Mesenchymal stem cell (in vitro differentiated cells and primary cell): ENCODE measurements at regions not wholly inside any gene's neighbourhood (a gene's known extent, or its start where the extent isn't known, plus 50 kb on each side); places are given as distances from the start of the nearest gene placed in this dataset.
"Not testable (repeated sequence)": the region's sequence is repeated elsewhere in the genome, so short reads cannot be mapped to it uniquely, and the experiment has no call there.

Experiments used
- DNase-seq: peaks from one replicate; pipeline ENCODE4 v3.0.0-alpha.2; 2013
- H2AFZ ChIP-seq: one replicate; pipeline ENCODE4 v1.6.1; 2013; ENCODE audit warnings: low read depth, mild to moderate bottlenecking, control low read depth, inconsistent platforms, low read length, moderate library complexity
- H2AK5ac ChIP-seq: 2 replicates; pipeline ENCODE4 v1.6.1; 2013; ENCODE audit warnings: low read length, moderate library complexity, mild to moderate bottlenecking, inconsistent platforms; ENCODE audit not compliant: severe bottlenecking
- H2BK120ac ChIP-seq: one replicate; pipeline ENCODE4 v1.6.1; 2013; ENCODE audit warnings: low read depth, mild to moderate bottlenecking, inconsistent platforms, low read length, moderate library complexity
- H2BK12ac ChIP-seq, 2 experiments: one replicate each; pipeline ENCODE4 v1.6.1; 2013; ENCODE audit warnings: inconsistent platforms in 2 of 2, low read length in 2 of 2, mild to moderate bottlenecking in 2 of 2, moderate library complexity in 2 of 2, control low read depth in 1 of 2
- H2BK15ac ChIP-seq: one replicate; pipeline ENCODE4 v1.6.1; 2013; ENCODE audit warnings: mild to moderate bottlenecking, low read depth, inconsistent platforms; ENCODE audit not compliant: poor library complexity, severe bottlenecking
- H2BK5ac ChIP-seq: 2 replicates; pipeline ENCODE4 v1.6.1; 2013; ENCODE audit warnings: low read depth, mild to moderate bottlenecking, low read length, control low read depth, inconsistent platforms; ENCODE audit not compliant: poor library complexity, severe bottlenecking
- H3K14ac ChIP-seq, 2 experiments: one replicate each; pipeline ENCODE4 v1.6.1; 2013; ENCODE audit warnings: inconsistent platforms in 2 of 2, low read length in 2 of 2, control low read depth in 1 of 2, mild to moderate bottlenecking in 1 of 2, moderate library complexity in 1 of 2
- H3K18ac ChIP-seq, 2 experiments: one replicate each; pipeline ENCODE4 v1.6.1; 2013; ENCODE audit warnings: inconsistent platforms in 2 of 2, low read length in 2 of 2, control low read depth in 1 of 2, low read depth in 1 of 2, mild to moderate bottlenecking in 1 of 2
- H3K23ac ChIP-seq, 2 experiments: one replicate each; pipeline ENCODE4 v1.6.1; 2013; ENCODE audit warnings: inconsistent platforms in 2 of 2, low read length in 2 of 2, mild to moderate bottlenecking in 2 of 2, moderate library complexity in 2 of 2, control low read depth in 1 of 2
- H3K27ac ChIP-seq: 2 replicates; pipeline ENCODE4 v1.5.1; 2013; ENCODE audit warnings: mild to moderate bottlenecking, moderate library complexity, low read length, control low read depth, inconsistent platforms; ENCODE audit not compliant: poor library complexity, severe bottlenecking
- H3K27me3 ChIP-seq, 2 experiments: 2 replicates each; pipeline versions ENCODE4 v1.6.1 to v1.7.0; 2013; ENCODE audit warnings: low read length in 2 of 2, mild to moderate bottlenecking in 2 of 2, moderate library complexity in 2 of 2, control low read depth in 1 of 2, inconsistent platforms in 1 of 2; ENCODE audit not compliant: control insufficient read depth in 1 of 2, insufficient read depth in 1 of 2
- H3K36me3 ChIP-seq, 2 experiments: 2 replicates each; pipeline versions ENCODE4 v1.6.1 to v1.7.0; 2013; ENCODE audit warnings: low read length in 2 of 2, control low read depth in 1 of 2, inconsistent platforms in 1 of 2, low read depth in 1 of 2, mild to moderate bottlenecking in 1 of 2; ENCODE audit not compliant: insufficient read depth in 2 of 2, control insufficient read depth in 1 of 2
- H3K4ac ChIP-seq, 2 experiments: one replicate each; pipeline ENCODE4 v1.6.1; 2013; ENCODE audit warnings: inconsistent platforms in 2 of 2, low read length in 2 of 2, mild to moderate bottlenecking in 2 of 2, moderate library complexity in 2 of 2, control low read depth in 1 of 2, low read depth in 1 of 2
- H3K4me1 ChIP-seq: 2 replicates; pipeline ENCODE4 v1.6.1; 2013; ENCODE audit warnings: low read depth, low read length, control low read depth; ENCODE audit not compliant: control insufficient read depth, insufficient read depth
- H3K4me2 ChIP-seq: 2 replicates; pipeline ENCODE4 v1.6.1; 2013; ENCODE audit warnings: low read length, mild to moderate bottlenecking, inconsistent platforms; ENCODE audit not compliant: poor library complexity, severe bottlenecking
- H3K4me3 ChIP-seq, 2 experiments: 2 replicates each; pipeline versions ENCODE4 v1.5.1 to v1.7.0; 2013; ENCODE audit warnings: low read length in 2 of 2, mild to moderate bottlenecking in 2 of 2, control low read depth in 1 of 2, low read depth in 1 of 2; ENCODE audit not compliant: insufficient read depth in 1 of 2
- H3K79me1 ChIP-seq: replicated peaks from 2 replicates; pipeline ENCODE4 v1.6.1; 2013; ENCODE audit warnings: mild to moderate bottlenecking, control low read depth, low read length, inconsistent platforms; ENCODE audit not compliant: poor library complexity, severe bottlenecking
- H3K9ac ChIP-seq: 2 replicates; pipeline ENCODE4 v1.7.0; 2013; ENCODE audit warnings: mild to moderate bottlenecking, low read length, moderate library complexity
- H3K9me3 ChIP-seq: 2 replicates; pipeline ENCODE4 v1.7.0; 2013; ENCODE audit warnings: mild to moderate bottlenecking, low read length; ENCODE audit not compliant: control insufficient read depth
- H4K8ac ChIP-seq: one replicate; pipeline ENCODE4 v1.6.1; 2013; ENCODE audit warnings: inconsistent platforms, mild to moderate bottlenecking, low read length, moderate library complexity
- H4K91ac ChIP-seq: one replicate; pipeline ENCODE4 v1.6.1; 2013; ENCODE audit warnings: mild to moderate bottlenecking, low read length, inconsistent platforms
- WGBS: methylation state at CpG from one replicate; pipeline ENCODE4 v1.1.7; 2013; ENCODE audit warnings: mixed read lengths; 5-methylcytosine and 5-hydroxymethylcytosine counted together

DNA sequence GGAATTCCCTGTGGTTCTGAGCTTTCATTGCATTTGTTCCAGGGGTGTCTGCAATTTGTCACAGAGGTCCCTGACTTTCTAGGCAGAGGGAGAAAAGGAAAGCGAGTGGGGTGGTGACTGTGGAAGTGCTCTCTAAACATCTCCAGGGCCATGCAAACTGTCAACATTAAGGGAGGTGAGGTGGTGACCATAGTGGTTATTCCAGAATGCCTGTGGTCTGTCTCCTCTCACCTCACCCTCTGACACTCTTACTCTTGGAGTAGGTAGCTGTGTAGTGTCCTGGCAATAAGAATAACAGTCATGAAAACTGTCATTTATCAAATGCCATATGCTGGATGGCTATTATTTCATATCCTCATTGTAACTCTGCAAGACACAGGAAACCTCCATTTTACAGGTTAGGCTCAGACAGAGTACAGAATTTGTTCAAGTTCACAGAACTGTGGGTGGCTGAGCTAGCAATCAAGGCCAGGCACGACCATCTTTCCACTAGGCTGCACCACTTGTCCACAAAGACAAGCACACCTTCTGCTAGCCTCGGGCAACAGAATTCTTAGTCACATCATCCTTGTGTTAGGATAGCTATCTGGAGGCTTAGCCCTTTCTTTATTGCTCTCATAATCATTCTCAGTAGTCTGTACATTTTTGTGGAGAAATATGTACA lies 179.4 kb downstream of the CD47 start:
- H2BK5ac ChIP-seq, result no peak overlapping the region
- H2BK12ac ChIP-seq, result no peak overlapping the region
- H3K4me1 ChIP-seq, result no peaks in the 10 kb centered on the region
- no peak overlapping the region for H2AK5ac ChIP-seq
- H3K9me3 ChIP-seq, result no peaks in the 10 kb centered on the region
- no peak overlapping the region for H3K23ac ChIP-seq
- H3K14ac ChIP-seq, result no peak overlapping the region
- no peak overlapping the region for H3K18ac ChIP-seq
- no peak overlapping the region for H2BK120ac ChIP-seq
- WGBS, result 50% methylated on average over 1 of the region's 3 CpGs
- H2AFZ ChIP-seq, result no peak overlapping the region
- H3K4me2 ChIP-seq, result no peak overlapping the region
- H4K8ac ChIP-seq, result no peak overlapping the region
- no peak overlapping the region for H2BK15ac ChIP-seq
- no peaks in the 10 kb centered on the region for H3K79me1 ChIP-seq
- H3K9ac ChIP-seq, result no peak overlapping the region
- H3K27ac ChIP-seq, result no peak overlapping the region
- H3K4ac ChIP-seq, result no peak overlapping the region
- H3K4me3 ChIP-seq, result no peak overlapping the region
- no peaks in the 10 kb centered on the region for H3K36me3 ChIP-seq
- DNase-seq, result no peak
- no peaks in the 10 kb centered on the region for H3K27me3 ChIP-seq
- no peak overlapping the region for H4K91ac ChIP-seq

DNA sequence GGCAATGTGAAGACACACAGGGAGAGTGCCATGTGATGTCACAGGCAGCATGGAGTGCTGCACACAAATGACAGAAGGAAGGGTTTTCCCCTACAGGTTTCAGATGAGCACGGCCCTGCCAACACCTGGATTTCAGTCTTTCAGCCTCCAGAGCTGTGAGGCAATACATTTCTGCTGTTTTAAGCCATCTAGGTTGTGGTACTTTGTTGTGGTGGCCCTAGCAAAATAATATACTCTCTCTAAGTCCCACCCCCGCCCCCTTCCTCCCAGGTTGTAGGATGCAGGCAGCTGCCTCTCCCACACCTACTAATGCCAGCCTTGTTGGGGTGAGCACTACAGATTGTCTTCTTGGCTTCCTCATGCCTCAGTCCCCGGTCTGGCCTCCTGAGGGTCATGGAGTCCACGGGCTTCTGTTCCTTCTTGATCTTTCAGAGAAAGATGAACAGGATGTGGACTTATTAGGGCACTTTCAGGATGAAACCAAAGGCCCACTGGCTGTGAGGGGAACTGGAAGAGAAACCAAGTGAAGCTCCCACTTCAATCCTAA lies 180.0 kb downstream of the CD47 start:
- no peaks in the 10 kb centered on the region for H3K36me3 ChIP-seq
- no peak overlapping the region for H4K91ac ChIP-seq
- H3K27ac ChIP-seq, result no peak overlapping the region
- no peak overlapping the region for H4K8ac ChIP-seq
- H3K4me2 ChIP-seq, result no peak overlapping the region
- no peak overlapping the region for H3K18ac ChIP-seq
- H3K4me3 ChIP-seq, result no peak overlapping the region
- no peaks in the 10 kb centered on the region for H3K27me3 ChIP-seq
- H2BK120ac ChIP-seq, result no peak overlapping the region
- H2AFZ ChIP-seq, result no peak overlapping the region
- no peak overlapping the region for H2BK5ac ChIP-seq
- no peak overlapping the region for H2BK12ac ChIP-seq
- no peaks in the 10 kb centered on the region for H3K9me3 ChIP-seq
- no peak overlapping the region for H3K14ac ChIP-seq
- H3K23ac ChIP-seq, result no peak overlapping the region
- H2BK15ac ChIP-seq, result no peak overlapping the region
- no peak overlapping the region for H3K9ac ChIP-seq
- H3K4ac ChIP-seq, result no peak overlapping the region
- no peak overlapping the region for H2AK5ac ChIP-seq
- WGBS, result 64% methylated on average over 4 of the region's 4 CpGs
- DNase-seq, result no peak
- H3K79me1 ChIP-seq, result no peaks in the 10 kb centered on the region
- H3K4me1 ChIP-seq, result no peaks in the 10 kb centered on the region

DNA sequence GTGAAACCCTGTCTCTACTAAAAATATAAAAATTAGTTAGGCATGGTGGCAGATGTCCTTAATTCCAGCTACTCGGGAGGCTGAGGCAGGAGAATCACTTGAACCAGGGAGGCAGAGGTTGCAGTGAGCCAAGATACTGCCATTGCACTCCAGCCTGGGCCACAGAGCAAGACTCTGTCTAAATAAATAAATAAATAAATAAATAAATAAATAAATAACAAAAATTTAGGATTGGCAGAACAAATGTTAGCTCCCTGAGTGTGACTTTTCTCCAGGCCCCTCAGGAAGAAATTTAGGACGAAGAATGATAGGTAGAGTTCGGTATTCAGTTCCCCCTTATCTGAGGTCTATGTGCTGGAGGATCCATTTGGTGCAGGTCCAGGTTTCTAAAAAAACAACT lies 181.2 kb downstream of the CD47 start:
- not testable (repeated sequence) for H2BK15ac ChIP-seq
- 64% methylated on average over 3 of the region's 3 CpGs for WGBS

DNA sequence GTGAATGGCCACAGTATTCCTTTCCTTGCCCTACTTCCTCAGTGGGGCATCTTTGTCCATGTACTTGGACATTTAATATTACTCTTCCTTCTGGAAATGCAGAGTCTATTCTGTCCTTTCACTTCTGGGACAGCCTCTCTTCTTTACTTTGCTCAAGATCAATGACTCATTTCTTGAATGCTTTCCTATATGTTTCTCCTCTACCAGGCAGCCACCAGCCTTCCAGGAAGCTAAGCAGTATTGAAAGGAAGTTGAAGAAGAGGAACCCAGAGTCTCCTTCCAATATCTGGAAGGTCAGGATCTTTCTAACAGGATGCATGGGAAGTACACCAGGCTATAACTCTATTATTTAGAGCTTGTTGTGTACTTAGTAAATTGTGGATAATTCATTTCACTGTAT lies 182.8 kb downstream of the CD47 start:
- H3K4ac ChIP-seq, result no peak overlapping the region
- no peak overlapping the region for H3K4me2 ChIP-seq
- no peak overlapping the region for H2BK5ac ChIP-seq
- H3K36me3 ChIP-seq, result no peaks in the 10 kb centered on the region
- no peaks in the 10 kb centered on the region for H3K27me3 ChIP-seq
- H3K9ac ChIP-seq, result no peak overlapping the region
- no peak for DNase-seq
- no peak overlapping the region for H2AFZ ChIP-seq
- H3K4me3 ChIP-seq, result no peak overlapping the region
- no peaks in the 10 kb centered on the region for H3K9me3 ChIP-seq
- no peak overlapping the region for H4K8ac ChIP-seq
- H3K79me1 ChIP-seq, result no peaks in the 10 kb centered on the region
- H2AK5ac ChIP-seq, result no peak overlapping the region
- no peak overlapping the region for H3K23ac ChIP-seq
- H3K4me1 ChIP-seq, result peaks cover 2% of the 10 kb centered on the region
- no peak overlapping the region for H3K18ac ChIP-seq
- H4K91ac ChIP-seq, result no peak overlapping the region
- no peak overlapping the region for H2BK12ac ChIP-seq
- no peak overlapping the region for H3K27ac ChIP-seq
- no peak overlapping the region for H2BK120ac ChIP-seq
- H2BK15ac ChIP-seq, result no peak overlapping the region
- no peak overlapping the region for H3K14ac ChIP-seq

More for the DNA sequence above, 181.2 kb downstream of the CD47 start:
- not testable (repeated sequence) for H3K4ac ChIP-seq, H3K23ac ChIP-seq, H2AK5ac ChIP-seq, H2AFZ ChIP-seq, H3K27ac ChIP-seq, H3K9me3 ChIP-seq, H4K8ac ChIP-seq, H2BK12ac ChIP-seq, H4K91ac ChIP-seq, H3K79me1 ChIP-seq, H2BK120ac ChIP-seq, H3K4me2 ChIP-seq, H3K18ac ChIP-seq, DNase-seq, H3K9ac ChIP-seq, H3K27me3 ChIP-seq, H3K4me3 ChIP-seq, H3K36me3 ChIP-seq, H3K14ac ChIP-seq, H2BK5ac ChIP-seq, H3K4me1 ChIP-seq
